Muscle of leg (tissue), 3 donors: ENCODE measurements at regions not wholly inside any gene's neighbourhood (a gene's known extent, or its start where the extent isn't known, plus 50 kb on each side); places are given as distances from the start of the nearest gene placed in this dataset.

Experiments
- DNase-seq: peaks from one replicate; pipeline ENCODE4 v3.0.0; 2013
- H3K27ac ChIP-seq: one replicate; pipeline ENCODE4 v1.5.1; 2013; ENCODE audit warnings: mild to moderate bottlenecking, low read length, control low read depth
- H3K27me3 ChIP-seq: one replicate; pipeline ENCODE4 v1.6.1; 2013; ENCODE audit warnings: low read length; ENCODE audit not compliant: control insufficient read depth, insufficient read depth
- H3K36me3 ChIP-seq: one replicate; pipeline ENCODE4 v1.6.1; 2013; ENCODE audit warnings: low read length; ENCODE audit not compliant: control insufficient read depth, insufficient read depth
- H3K4me1 ChIP-seq: one replicate; pipeline ENCODE4 v1.6.1; 2013; ENCODE audit warnings: low read length; ENCODE audit not compliant: control insufficient read depth, insufficient read depth
- H3K4me3 ChIP-seq: one replicate; pipeline ENCODE4 v1.5.1; 2013; ENCODE audit warnings: low read length, control low read depth
- H3K9me3 ChIP-seq: replicated peaks from 2 replicates; pipeline ENCODE4 v1.6.1; 2013; ENCODE audit warnings: low read depth, low read length; ENCODE audit not compliant: control insufficient read depth
- WGBS: methylation state at CpG from one replicate; pipeline ENCODE4 v1.1.5; 2013; ENCODE audit warnings: missing lambda C conversion rate; ENCODE audit not compliant: insufficient coverage; 5-methylcytosine and 5-hydroxymethylcytosine counted together

DNA sequence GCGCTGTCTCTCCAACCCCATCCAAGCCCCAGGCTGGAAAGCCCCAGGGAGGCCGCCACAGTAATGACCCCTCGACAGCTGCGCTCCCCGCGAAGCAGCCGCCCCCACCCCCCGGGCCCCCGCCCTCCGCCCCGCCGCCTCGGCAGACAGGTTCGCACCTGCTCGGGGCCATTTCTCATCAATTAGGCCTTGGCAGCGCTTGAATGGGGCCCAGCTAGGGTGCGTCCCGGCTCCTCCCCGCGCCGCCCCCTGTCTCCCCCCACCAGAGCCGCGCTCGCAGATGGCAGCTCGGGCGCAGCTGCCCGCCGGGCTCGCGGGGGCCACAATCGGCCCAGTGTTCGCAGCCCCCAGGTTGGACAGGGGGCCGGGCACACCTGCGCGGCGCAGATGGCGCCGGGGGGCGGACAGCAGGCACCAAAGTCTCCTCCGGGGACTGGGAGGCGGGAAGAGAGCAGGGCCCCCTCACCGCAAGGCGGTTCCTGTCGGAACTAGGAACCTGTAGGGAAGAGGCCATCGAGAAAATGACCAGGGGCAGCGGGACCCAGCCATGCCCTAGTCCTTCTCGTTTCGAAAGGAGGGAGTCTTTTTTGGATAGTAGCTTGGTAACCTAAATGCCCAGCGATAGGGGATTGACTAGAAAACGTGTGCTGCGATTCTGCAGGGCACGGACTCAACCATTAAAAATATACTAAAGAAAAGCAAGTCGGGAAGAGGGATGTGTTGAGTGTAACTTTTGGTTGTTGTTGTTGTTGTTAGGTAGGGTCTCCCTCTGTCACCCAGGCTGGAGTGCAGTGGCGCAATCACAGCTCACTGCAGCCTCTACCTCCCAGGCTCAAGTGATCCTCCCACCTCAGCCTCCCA lies 83.2 kb upstream of the EYA2 start:
- under 1% methylated on average over 32 of the region's 54 CpGs for WGBS
- peak overlapping the region; percentile 26 for H3K4me3 ChIP-seq
- H3K27me3 ChIP-seq: peaks cover 14% of the 10 kb centered on the region

DNA sequence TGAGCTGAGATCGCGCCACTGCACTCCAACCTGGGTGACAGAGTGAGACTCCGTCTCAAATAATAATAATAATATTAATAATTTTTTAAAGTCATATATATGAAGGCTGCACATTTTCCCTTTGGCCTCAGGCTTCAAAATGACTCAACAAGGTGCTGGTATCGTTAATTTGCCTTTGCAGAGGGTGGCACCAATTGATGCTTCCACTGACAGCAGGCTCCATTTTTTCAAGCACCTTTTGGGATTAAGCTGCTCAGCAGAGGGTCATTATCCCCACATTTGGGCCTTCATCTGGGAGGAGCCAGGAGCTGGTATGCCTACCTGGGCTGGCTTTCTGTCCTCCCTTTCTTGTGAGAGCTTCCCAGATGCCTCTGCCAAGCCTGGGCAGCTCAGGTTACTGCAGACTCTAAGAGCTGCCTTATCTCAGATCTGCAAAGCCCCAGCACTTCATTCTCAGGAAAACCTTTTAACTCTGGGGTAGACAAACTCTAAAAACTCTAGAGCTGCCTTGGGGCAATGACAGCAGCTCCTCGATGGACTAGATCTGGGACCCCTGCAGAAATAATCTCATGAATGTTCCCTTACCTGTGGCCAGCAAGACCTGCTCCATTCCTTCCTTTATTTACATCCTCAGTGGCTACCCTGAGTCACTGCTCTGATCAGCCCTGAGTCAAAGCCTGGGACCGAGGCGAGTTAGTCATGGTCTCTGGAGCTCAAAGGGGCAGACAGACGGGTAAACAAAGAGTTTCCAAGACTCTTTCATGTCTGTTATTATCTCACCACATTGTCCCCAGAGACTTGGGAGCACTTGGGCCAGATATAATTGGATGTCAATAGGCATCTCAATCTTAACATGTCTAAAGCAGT lies 80.0 kb upstream of the EYA2 start:
- Histone ChIP-seq H3K4me3 (no peak overlapping the region), H3K4me1 (peaks cover 22% of the 10 kb centered on the region), H3K27ac (no peak overlapping the region), H3K27me3 (peaks cover 14% of the 10 kb centered on the region), H3K36me3 (no peaks in the 10 kb centered on the region), H3K9me3 (no peaks in the 10 kb centered on the region)
- DNase-seq: no peak
- 55% methylated on average over 4 of the region's 8 CpGs for WGBS

More for the DNA sequence above, 83.2 kb upstream of the EYA2 start:
- peaks cover 21% of the 10 kb centered on the region for H3K4me1 ChIP-seq
- H3K9me3 ChIP-seq: no peaks in the 10 kb centered on the region
- no peaks in the 10 kb centered on the region for H3K36me3 ChIP-seq
- no peak overlapping the region for H3K27ac ChIP-seq
- peak; percentile 72 for DNase-seq

DNA sequence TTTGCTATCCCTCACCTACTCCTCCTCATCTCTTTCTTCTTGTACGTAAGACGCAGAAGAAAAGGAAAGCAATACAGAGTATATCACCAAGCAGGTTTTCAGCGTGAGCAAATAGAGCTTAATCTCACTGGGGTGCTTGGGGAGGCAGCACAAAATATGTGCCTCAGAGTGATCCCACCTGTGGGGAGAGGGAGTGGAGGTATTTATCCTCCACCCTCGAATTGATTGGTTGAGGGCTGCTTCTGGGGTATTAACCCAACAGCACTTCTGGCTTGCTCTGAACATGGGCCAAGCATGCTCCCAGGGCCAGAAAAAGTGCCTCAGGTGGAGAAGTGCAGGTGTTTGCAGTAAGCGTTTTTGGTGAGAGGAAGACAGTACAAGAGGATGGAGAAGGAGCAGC lies 78.5 kb upstream of the EYA2 start:
- no peak overlapping the region for H3K27ac ChIP-seq
- H3K4me1 ChIP-seq: peaks cover 10% of the 10 kb centered on the region
- no peaks in the 10 kb centered on the region for H3K36me3 ChIP-seq
- no peaks in the 10 kb centered on the region for H3K9me3 ChIP-seq
- WGBS: 54% methylated on average over 5 of the region's 5 CpGs
- DNase-seq: no peak
- no peak overlapping the region for H3K4me3 ChIP-seq
- H3K27me3 ChIP-seq: peaks cover 16% of the 10 kb centered on the region

DNA sequence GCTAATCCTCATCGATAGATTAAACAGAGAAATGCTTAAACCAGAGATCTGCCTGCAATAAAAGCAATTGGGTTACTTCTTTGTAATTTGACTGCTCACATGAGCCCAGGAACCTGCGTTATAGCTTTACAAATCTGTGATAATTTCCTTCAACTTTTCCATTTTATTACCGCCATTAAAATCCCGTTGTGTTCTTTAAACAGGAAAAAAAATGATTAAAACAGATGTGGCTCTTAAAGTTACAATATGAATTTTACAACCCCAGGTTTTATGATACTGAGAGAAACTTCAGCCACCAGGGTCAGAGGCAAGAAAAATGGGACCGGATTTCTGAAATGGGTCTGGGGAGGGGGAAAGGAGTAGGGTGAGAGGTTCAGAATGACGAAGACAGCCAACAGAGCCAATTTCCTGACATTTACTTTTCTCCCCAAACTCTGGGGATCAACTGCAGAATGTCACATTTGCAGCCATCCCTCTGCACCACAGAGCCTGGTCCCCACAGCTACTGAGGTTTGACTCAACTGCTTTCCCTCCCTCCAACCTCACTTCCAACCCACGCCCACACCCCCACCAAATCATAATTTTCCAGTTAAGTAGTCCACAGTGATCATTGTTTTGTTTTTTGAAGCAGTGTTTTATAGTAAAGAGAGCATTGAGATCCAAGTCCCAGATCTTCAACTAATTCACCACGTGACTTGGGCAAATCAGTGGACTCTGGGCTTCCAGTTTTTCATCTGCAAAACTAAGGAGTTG lies 77.6 kb upstream of the EYA2 start:
- DNase-seq: peak; percentile 66
- peak overlapping the region; percentile 22 for H3K27ac ChIP-seq
- no peaks in the 10 kb centered on the region for H3K9me3 ChIP-seq
- peaks cover 5% of the 10 kb centered on the region for H3K4me1 ChIP-seq
- no peak overlapping the region for H3K4me3 ChIP-seq
- 33% methylated on average over 1 of the region's 8 CpGs for WGBS
- H3K36me3 ChIP-seq: no peaks in the 10 kb centered on the region
- H3K27me3 ChIP-seq: peaks cover 9% of the 10 kb centered on the region

DNA sequence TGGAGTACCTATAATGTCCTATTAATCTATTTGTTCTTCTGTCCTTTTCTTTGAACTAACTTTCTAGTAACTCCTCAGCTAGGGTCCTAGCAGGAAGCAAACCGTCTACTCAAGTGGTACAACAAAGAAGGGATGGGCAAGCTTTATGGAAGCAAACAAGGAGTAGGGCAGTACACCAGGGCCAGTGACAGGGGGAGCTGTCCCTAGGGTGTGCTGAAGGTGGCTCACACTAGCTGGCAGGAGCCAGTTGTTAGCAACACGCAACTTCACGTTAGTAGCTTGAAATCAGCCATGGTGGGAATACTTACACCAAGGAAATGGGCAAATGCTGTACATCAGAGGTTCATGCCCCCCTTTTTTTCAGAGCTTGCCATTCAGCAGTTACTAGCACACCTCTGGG lies 74.0 kb upstream of the EYA2 start:
- no peak overlapping the region for H3K4me3 ChIP-seq
- H3K4me1 ChIP-seq: peaks cover 7% of the 10 kb centered on the region
- WGBS: 75% methylated on average over 2 of the region's 3 CpGs
- no peak overlapping the region for H3K27ac ChIP-seq
- DNase-seq: no peak
- peaks cover 8% of the 10 kb centered on the region for H3K27me3 ChIP-seq
- no peaks in the 10 kb centered on the region for H3K36me3 ChIP-seq
- no peaks in the 10 kb centered on the region for H3K9me3 ChIP-seq

DNA sequence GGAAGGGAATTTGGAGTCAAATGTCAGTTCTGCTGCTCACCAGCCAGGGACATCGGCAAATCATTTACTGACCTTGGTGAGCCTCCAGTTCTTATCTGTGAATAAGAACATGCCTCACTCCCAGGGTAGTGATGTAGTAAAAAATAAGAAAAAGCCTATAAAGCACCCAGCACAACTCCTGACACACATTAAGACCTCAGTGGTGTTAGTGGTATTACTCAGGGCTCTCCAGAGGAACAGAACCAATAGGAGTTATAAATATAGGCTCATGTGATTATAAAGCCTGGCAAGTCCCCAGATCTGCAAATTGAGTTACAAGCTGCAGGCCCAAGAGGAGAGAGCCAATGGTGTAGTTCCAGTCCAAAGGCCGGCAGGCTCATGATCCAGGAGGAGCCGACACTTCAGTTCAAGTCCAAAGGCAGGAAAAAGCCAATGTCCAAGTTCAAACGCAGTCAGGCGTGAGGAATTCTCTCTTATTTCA lies 71.3 kb upstream of the EYA2 start:
- Histone ChIP-seq H3K4me3 (no peak overlapping the region), H3K4me1 (peaks cover 2% of the 10 kb centered on the region), H3K9me3 (no peaks in the 10 kb centered on the region), H3K27ac (peak overlapping the region; percentile 52), H3K36me3 (no peaks in the 10 kb centered on the region), H3K27me3 (peaks cover 3% of the 10 kb centered on the region)
- DNase-seq: peak; percentile 92
- WGBS: 23% methylated on average over 2 of the region's 5 CpGs

DNA sequence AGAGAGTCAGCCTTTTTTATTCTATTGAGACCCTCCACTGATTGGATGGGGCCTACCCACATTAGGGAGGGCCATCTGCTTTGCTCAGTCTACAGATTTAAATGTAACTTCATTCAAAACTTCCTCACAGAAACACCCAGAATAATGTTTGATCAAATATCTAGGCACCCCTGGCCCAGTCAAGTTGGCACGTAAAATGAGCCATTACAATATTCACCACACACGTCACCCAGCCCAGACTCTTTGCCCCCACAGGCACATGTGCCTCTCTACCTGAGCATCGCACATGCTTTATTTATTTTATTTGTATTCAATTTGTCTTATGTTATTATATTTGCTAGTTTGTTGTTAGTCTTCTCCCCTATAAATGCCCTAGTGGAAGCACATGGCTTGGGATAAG lies 70.9 kb upstream of the EYA2 start:
- no peak for DNase-seq
- H3K4me3 ChIP-seq: no peak overlapping the region
- peaks cover 2% of the 10 kb centered on the region for H3K4me1 ChIP-seq
- H3K9me3 ChIP-seq: no peaks in the 10 kb centered on the region
- no peaks in the 10 kb centered on the region for H3K36me3 ChIP-seq
- no peak overlapping the region for H3K27ac ChIP-seq
- no CpG with 5 or more reads among the region's 3 CpGs for WGBS
- H3K27me3 ChIP-seq: peaks cover 3% of the 10 kb centered on the region

DNA sequence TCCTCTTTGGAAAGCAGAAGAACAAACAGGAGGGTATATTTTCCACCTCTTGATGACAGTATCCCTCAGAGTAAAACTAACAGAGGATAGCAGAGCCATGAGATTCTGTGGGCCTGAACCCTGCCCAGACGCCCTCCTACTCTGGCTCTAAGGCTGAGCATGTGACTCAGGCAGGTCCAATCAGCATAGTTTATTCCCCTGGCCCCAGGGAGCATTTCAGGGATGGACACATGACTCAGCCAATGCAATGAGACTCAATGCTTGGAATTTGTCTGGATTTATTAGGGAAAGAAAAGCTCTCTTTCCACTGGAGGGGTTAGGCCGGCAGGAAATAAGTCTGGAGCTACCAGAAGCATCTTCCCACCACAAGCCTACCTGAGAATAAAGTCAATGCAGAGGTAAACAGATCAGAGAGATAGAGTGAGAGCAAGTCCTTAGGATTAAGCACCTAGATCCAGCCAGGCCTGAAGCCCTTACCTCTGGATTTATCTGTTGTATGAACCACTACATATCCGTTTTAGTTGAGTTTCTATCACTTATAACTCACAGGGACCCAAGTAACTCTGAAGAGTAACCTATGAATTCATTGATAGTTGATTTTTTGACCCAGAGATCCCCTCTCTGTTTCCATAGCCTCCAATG lies 68.2 kb upstream of the EYA2 start:
- no peak for DNase-seq
- WGBS: 80% methylated on average over 1 of the region's 3 CpGs
- no peak overlapping the region for H3K4me3 ChIP-seq
- H3K27ac ChIP-seq: no peak overlapping the region
- H3K4me1 ChIP-seq: peaks cover 2% of the 10 kb centered on the region
- H3K9me3 ChIP-seq: no peaks in the 10 kb centered on the region
- no peaks in the 10 kb centered on the region for H3K27me3 ChIP-seq
- no peaks in the 10 kb centered on the region for H3K36me3 ChIP-seq

DNA sequence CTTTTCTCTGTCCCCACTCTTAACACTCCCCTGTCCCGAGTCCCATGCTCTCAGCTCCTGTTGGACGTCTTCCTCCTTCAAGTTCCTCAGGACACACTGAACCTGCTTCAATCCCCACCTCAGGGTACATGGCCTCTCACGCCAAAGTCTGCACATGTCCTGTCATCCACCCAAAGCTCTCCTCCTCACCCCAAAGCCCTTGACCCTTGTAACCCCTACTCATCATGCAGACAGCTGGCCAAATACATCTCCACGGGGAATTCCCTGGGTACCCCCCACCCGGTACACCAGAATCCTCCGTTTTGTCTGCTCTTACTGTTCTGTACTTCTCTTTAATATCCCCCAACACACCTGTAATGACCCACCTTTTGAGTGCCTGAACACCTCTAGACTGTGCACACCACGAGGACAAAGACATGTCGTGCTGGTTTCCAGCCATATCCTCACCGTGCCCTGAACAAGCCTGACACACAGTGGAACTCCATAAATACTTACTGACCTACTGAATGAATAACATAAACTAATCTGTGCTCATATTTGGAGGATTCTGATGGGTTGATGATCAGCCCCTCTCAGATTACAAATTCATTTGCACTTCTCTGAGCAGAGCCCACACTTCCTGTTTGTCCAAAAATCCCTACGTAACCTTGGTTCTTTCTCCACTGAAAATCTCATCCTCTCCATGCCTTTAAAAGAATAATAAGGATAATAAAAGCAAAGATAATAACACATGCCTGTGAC lies 66.8 kb upstream of the EYA2 start:
- H3K9me3 ChIP-seq: no peaks in the 10 kb centered on the region
- DNase-seq: no peak
- no peaks in the 10 kb centered on the region for H3K36me3 ChIP-seq
- H3K4me3 ChIP-seq: no peak overlapping the region
- H3K4me1 ChIP-seq: peaks cover 2% of the 10 kb centered on the region
- WGBS: 60% methylated on average over 7 of the region's 10 CpGs
- no peaks in the 10 kb centered on the region for H3K27me3 ChIP-seq
- no peak overlapping the region for H3K27ac ChIP-seq
